ENCODE measurements at regions not wholly inside any gene's neighbourhood (a gene's known extent, or its start where the extent isn't known, plus 50 kb on each side); places are given as distances from the start of the nearest gene placed in this dataset.

- H3K9me3 ChIP-seq (replicated peaks in 1 of 3): no peaks in the 10 kb centered on the region
- DNase-seq: no peak
- no peak overlapping the region for H3K4me3 ChIP-seq
- H3K4me1 ChIP-seq (replicated peaks in 1 of 2): peaks cover 0 to 17% of the 10 kb centered on the region in 2 donors
- peaks cover 3% of the 10 kb centered on the region for H3K27me3 ChIP-seq
- TF ChIP-seq CTCF (IDR thresholded peaks at IDR 0.05) (no peak), POLR2A (IDR thresholded peaks at IDR 0.05) (no peak)
- no peak overlapping the region for H3K27ac ChIP-seq
- no peaks in the 10 kb centered on the region for H3K36me3 ChIP-seq (replicated peaks in 1 of 2)
- intact Hi-C loops (cut with DNase I): no loop called here
These were observed 104.0 kb downstream of the ZNF281 start for GRCh38 chr1:200305806-200306205.

GRCh38 chr1:200304171-200304570 is 105.7 kb downstream of the ZNF281 start:
- Histone ChIP-seq H3K9me3 (replicated peaks in 1 of 3) (no peaks in the 10 kb centered on the region), H3K27me3 (peaks cover 3% of the 10 kb centered on the region), H3K36me3 (replicated peaks in 1 of 2) (no peaks in the 10 kb centered on the region), H3K4me3 (no peak overlapping the region), H3K27ac (no peak overlapping the region), H3K4me1 (replicated peaks in 1 of 2) (peaks cover 0 to 17% of the 10 kb centered on the region in 2 donors)
- TF ChIP-seq POLR2A (IDR thresholded peaks at IDR 0.05) (no peak), CTCF (IDR thresholded peaks at IDR 0.05) (no peak)
- intact Hi-C loops (cut with DNase I): no loop called here
- WGBS, 4 donors: 83 to 94% (median 87%) methylated on average over 1 of the region's 1 CpG
- DNase-seq: no peak

- peaks cover 3% of the 10 kb centered on the region for H3K27me3 ChIP-seq
- intact Hi-C loops (cut with DNase I): no loop called here
- H3K27ac ChIP-seq: no peak overlapping the region
- H3K9me3 ChIP-seq (replicated peaks in 1 of 3): no peaks in the 10 kb centered on the region
- H3K4me1 ChIP-seq (replicated peaks in 1 of 2): peaks cover 0 to 17% of the 10 kb centered on the region in 2 donors
- TF ChIP-seq CTCF (IDR thresholded peaks at IDR 0.05) (no peak), POLR2A (IDR thresholded peaks at IDR 0.05) (no peak)
- DNase-seq: peak in 3 of 7 donors; percentile 10 to 54 (median 20)
- peak overlapping the region in 3 of 4 donors; percentile 53 to 93 (median 61) for H3K4me3 ChIP-seq
- WGBS, 4 donors: 14 to 21% (median 18%) methylated on average over 13 of the region's 13 CpGs
- no peaks in the 10 kb centered on the region for H3K36me3 ChIP-seq (replicated peaks in 1 of 2)
These were observed 106.9 kb downstream of the ZNF281 start for GRCh38 chr1:200302921-200303290.

GRCh38 chr1:200302192-200302920 is 107.5 kb downstream of the ZNF281 start:
- WGBS, 4 donors: 0 to 1% (median 1%) methylated on average over 21 to 36 of the region's 36 CpGs
- Histone ChIP-seq H3K36me3 (replicated peaks in 1 of 2) (no peaks in the 10 kb centered on the region), H3K9me3 (replicated peaks in 1 of 3) (no peaks in the 10 kb centered on the region), H3K4me3 (peak overlapping the region; percentile 42 to 93 (median 57)), H3K4me1 (replicated peaks in 1 of 2) (peaks cover 0 to 17% of the 10 kb centered on the region in 2 donors), H3K27me3 (peaks cover 3% of the 10 kb centered on the region), H3K27ac (peak overlapping the region in 1 of 5 donors; percentile 34)
- intact Hi-C loops (cut with DNase I): no loop called here
- DNase-seq: peak in 4 of 7 donors; percentile 10 to 53 (median 16)
- no peak for TF ChIP-seq POLR2A (IDR thresholded peaks at IDR 0.05)

GRCh38 chr1:200301152-200301551 is 108.7 kb downstream of the ZNF281 start:
- TF ChIP-seq POLR2A (IDR thresholded peaks at IDR 0.05) (no peak), CTCF (IDR thresholded peaks at IDR 0.05) (no peak)
- intact Hi-C loops (cut with DNase I): no loop called here

More at GRCh38 chr1:200301152-200301551, 108.7 kb downstream of the ZNF281 start:
- peaks cover 0 to 17% of the 10 kb centered on the region in 2 donors for H3K4me1 ChIP-seq (replicated peaks in 1 of 2)
- no peaks in the 10 kb centered on the region for H3K9me3 ChIP-seq (replicated peaks in 1 of 3)
- no peak overlapping the region for H3K4me3 ChIP-seq
- DNase-seq: no peak
- WGBS, 4 donors: 90 to 93% (median 92%) methylated on average over 3 of the region's 3 CpGs
- H3K27ac ChIP-seq: no peak overlapping the region
- no peaks in the 10 kb centered on the region for H3K36me3 ChIP-seq (replicated peaks in 1 of 2)
- peaks cover 2% of the 10 kb centered on the region for H3K27me3 ChIP-seq
